Natural killer cell treated with Interleukin-12 subunit alpha and Interleukin-12 subunit beta and Interleukin-15 and Interleukin-18, amount 100 ng/mL, for 72 hours (primary cell): ENCODE measurements at regions not wholly inside any gene's neighbourhood (a gene's known extent, or its start where the extent isn't known, plus 50 kb on each side); places are given as distances from the start of the nearest gene placed in this dataset.

ENCODE experiments used
- ATAC-seq, 2 donors: fragments of 150-1000 bp; cut with Tn5 transposase in 1 of 2; sonication (Bioruptor Pico), chemical (Tn5 transposase) in 1 of 2; 2 replicates each; pipeline ENCODE4 v1.10.0; 2021
- DNase-seq: peaks from one replicate; pipeline ENCODE4 v3.0.0; 2022; ENCODE audit warnings: low spot score
- H3K27ac Mint-ChIP-seq, 2 donors: 1 replicate in 1 of 2; 2 replicates in 1 of 2; pipeline ENCODE4 v1.8.0; 2022; ENCODE audit warnings: mixed read lengths in 2 of 2, mild to moderate bottlenecking in 1 of 2, moderate library complexity in 1 of 2
- H3K27me3 Mint-ChIP-seq, 2 donors: 1 replicate in 1 of 2; 2 replicates in 1 of 2; pipeline ENCODE4 v1.8.0; 2022; ENCODE audit warnings: mixed read lengths in 2 of 2
- H3K36me3 Mint-ChIP-seq: one replicate; pipeline ENCODE4 v1.8.0; 2022; ENCODE audit warnings: mixed read lengths
- H3K4me1 Mint-ChIP-seq, 2 donors: 1 replicate in 1 of 2; 2 replicates in 1 of 2; pipeline ENCODE4 v1.8.0; 2022; ENCODE audit warnings: low read depth in 2 of 2, mixed read lengths in 2 of 2, mild to moderate bottlenecking in 1 of 2
- H3K4me3 Mint-ChIP-seq: one replicate; pipeline ENCODE4 v1.8.0; 2022; ENCODE audit warnings: mixed read lengths
- H3K9me3 Mint-ChIP-seq: 2 replicates; pipeline ENCODE4 v1.8.0; 2022; ENCODE audit warnings: mixed read lengths

DNA sequence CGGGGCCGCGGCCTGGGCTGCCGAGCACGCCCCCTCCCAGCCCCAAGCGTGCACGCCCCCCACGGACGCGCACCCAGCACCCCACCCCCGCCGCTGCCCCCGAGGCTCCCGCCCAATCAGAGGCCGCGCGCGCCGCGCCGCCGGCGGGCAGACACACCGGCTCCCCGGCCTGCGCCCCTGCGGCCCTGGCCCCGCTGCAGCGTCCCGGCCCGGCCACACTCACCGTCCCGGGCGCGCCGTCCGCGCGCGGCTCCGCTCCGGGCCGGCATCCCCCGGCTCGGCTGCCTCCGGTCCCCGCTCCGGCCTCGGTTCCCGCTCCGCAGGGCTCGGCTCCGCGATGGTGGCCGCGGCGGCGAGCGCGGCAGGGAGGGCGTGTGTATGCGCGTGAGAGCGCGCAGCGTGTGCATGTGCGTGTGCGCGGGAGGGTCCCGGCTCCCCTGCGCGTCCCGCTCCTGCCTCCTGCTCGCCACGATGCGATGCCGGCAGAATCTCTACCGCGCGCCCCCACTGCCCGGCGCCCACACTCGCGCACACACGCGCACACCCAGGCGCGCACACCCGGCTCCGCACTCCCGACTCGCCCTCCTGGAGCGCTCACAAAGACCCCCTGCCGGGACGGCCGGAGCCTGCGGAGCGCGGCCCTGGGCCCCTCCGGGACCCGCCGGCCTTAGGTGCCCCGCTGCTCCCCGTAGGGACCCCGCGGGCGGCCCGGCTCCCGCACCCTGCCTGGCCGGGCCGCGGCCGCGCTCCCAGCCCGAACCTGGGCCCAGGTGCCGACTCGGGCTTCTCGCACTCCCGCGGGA lies 186.5 kb upstream of the LINGO1 start:
- ATAC-seq (no peak), DNase-seq (no peak)
- H3K27me3 Mint-ChIP-seq: peaks cover 40 to 43% of the 10 kb centered on the region in 2 donors
- H3K4me1 Mint-ChIP-seq: no peaks in the 10 kb centered on the region
- H3K4me3 Mint-ChIP-seq: no peak overlapping the region
- no peaks in the 10 kb centered on the region for H3K36me3 Mint-ChIP-seq
- H3K9me3 Mint-ChIP-seq: no peaks in the 10 kb centered on the region
- H3K27ac Mint-ChIP-seq: no peak overlapping the region

DNA sequence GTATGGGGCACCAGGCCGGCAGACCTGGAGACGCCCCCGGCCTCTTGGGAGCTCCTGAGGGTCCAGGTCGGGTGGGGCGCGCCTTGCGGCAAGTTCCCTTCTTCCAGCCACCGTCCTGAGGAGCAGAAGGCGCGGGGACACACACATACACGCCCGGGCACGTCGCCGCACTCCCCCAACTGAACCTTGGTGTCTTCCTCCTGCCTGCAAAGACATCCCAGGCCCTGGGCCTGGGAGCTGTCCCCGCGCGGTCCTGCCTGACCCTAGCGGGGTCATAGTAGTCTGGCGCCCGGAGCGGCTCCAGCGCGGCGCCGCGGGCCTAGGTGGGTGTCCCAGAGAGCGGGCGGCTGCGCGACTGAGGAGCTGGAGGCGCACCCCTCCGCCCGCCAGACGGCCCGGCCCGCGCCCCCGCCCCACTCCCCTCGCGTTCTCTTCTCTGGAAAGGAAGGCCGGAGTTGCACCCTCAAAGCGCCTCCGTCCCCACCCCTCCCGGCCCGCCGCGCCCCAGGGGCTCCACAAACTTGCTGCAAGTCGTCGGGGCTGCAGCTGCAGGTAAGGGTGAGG lies 185.9 kb upstream of the LINGO1 start:
- no peak overlapping the region for H3K27ac Mint-ChIP-seq
- DNase-seq (no peak), ATAC-seq (no peak)
- no peaks in the 10 kb centered on the region for H3K4me1 Mint-ChIP-seq
- no peaks in the 10 kb centered on the region for H3K9me3 Mint-ChIP-seq
- no peak overlapping the region for H3K4me3 Mint-ChIP-seq
- no peaks in the 10 kb centered on the region for H3K36me3 Mint-ChIP-seq
- peaks cover 40 to 43% of the 10 kb centered on the region in 2 donors for H3K27me3 Mint-ChIP-seq

DNA sequence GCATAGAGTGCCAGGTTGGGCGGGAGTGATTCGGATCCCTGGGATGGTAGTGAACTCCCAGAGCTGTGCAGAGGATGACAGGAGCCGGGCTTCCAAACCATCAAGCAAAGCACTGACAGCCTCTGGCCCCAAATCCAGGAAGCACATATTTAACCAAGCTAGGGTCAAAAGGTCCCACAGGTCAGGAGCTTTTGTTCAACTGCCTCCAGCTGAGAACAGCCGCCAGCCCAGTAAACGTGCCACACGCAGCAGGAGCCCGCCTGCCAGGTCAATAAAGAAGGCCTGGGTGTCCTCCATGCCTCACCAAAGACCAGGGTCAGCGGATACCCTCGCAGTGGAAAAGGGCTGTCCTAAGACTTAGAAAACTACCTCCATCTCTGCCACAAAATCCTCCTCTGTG lies 184.7 kb upstream of the LINGO1 start:
- peaks cover 32 to 43% of the 10 kb centered on the region in 2 donors for H3K27me3 Mint-ChIP-seq

GRCh38 chr15:77816983-77817382 lies 184.3 kb upstream of the LINGO1 start:
- Mint-ChIP-seq H3K9me3 (no peaks in the 10 kb centered on the region), H3K27ac (no peak overlapping the region), H3K4me1 (no peaks in the 10 kb centered on the region), H3K4me3 (no peak overlapping the region), H3K27me3 (peaks cover 28 to 39% of the 10 kb centered on the region in 2 donors), H3K36me3 (no peaks in the 10 kb centered on the region)
- DNase-seq (no peak), ATAC-seq (no peak)

More for the DNA sequence above, 184.7 kb upstream of the LINGO1 start:
- Mint-ChIP-seq H3K4me3 (no peak overlapping the region), H3K27ac (no peak overlapping the region), H3K4me1 (no peaks in the 10 kb centered on the region), H3K36me3 (no peaks in the 10 kb centered on the region), H3K9me3 (no peaks in the 10 kb centered on the region)
- ATAC-seq (no peak), DNase-seq (no peak)

DNA sequence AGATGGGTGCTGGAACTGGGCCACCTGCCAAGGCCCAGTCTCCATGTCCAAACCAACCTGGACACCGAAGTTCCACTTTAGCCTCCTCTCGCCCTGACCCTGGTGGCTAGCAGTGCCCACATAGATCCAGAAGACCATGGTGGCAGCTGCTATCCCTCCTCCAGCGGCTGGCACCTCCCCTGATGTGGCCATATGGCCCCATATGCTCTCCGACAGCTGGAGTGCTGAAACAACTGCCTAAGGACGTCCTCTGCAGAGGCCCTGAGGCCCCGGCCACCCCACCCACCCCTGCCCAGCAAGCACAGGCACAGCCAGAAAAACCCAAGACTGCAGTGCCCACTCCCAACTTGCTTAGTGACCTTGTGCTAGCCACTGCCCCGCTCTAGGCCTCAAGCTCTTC lies 182.3 kb upstream of the LINGO1 start:
- ATAC-seq: no peak
- Mint-ChIP-seq H3K27ac (no peak overlapping the region), H3K9me3 (no peaks in the 10 kb centered on the region), H3K4me1 (no peaks in the 10 kb centered on the region), H3K4me3 (no peak overlapping the region), H3K27me3 (peaks cover 13 to 25% of the 10 kb centered on the region in 2 donors), H3K36me3 (no peaks in the 10 kb centered on the region)
- DNase-seq: no peak

GRCh38 chr15:77812664-77813063 lies 180.0 kb upstream of the LINGO1 start:
- Mint-ChIP-seq H3K36me3 (no peaks in the 10 kb centered on the region), H3K27ac (no peak overlapping the region), H3K9me3 (no peaks in the 10 kb centered on the region), H3K4me1 (no peaks in the 10 kb centered on the region), H3K4me3 (no peak overlapping the region), H3K27me3 (peaks cover 10 to 20% of the 10 kb centered on the region in 2 donors)
- ATAC-seq: no peak
- DNase-seq: no peak

DNA sequence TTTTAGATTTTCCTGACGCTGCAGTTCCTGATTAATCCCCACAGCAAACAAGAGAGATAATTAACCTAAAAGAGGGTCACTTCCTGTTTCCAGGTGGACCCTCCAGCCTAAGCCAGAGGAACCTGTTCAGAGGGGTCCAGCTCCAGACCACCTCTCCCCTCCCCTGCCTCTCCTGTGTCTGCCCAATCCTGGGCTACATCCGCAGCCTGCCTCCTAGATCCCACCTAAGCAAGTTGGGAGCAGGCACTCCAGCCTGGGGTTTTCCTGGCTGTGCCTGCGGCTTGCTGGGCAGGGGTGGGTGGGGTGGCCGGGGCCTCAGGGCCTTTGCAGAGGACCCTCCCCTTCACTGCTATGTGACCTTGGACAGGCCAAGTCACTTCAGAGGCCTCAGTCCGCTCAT lies 178.6 kb upstream of the LINGO1 start:
- Mint-ChIP-seq H3K36me3 (no peaks in the 10 kb centered on the region), H3K4me3 (no peak overlapping the region), H3K4me1 (no peaks in the 10 kb centered on the region), H3K27ac (no peak overlapping the region), H3K27me3 (peaks cover 7 to 10% of the 10 kb centered on the region in 2 donors), H3K9me3 (no peaks in the 10 kb centered on the region)
- ATAC-seq (no peak), DNase-seq (no peak)

DNA sequence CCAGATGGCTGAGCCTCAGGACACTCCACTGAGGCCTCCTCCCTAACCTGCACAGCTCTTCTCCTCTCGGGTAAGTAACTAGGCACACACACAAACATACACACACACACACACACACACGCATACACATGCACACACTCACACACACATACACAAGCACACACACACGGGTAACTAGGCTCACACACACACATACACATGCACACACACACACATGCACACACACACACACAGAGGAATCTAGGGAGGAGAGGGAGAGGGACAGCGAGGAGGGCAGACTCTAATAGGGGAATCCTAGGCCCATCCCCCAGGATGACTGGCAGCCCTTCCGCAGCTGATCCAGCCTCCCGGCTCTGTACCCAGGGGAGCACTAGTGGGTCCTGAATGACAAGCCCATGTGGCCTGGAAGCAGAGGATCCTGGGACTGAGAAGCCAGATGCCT lies 177.4 kb upstream of the LINGO1 start:
- DNase-seq (no peak), ATAC-seq (no peak)
- no peak overlapping the region for H3K27ac Mint-ChIP-seq
- peaks cover 0 to under 1% of the 10 kb centered on the region in 2 donors for H3K27me3 Mint-ChIP-seq
- H3K9me3 Mint-ChIP-seq: no peaks in the 10 kb centered on the region
- no peaks in the 10 kb centered on the region for H3K36me3 Mint-ChIP-seq
- no peak overlapping the region for H3K4me3 Mint-ChIP-seq
- no peaks in the 10 kb centered on the region for H3K4me1 Mint-ChIP-seq

DNA sequence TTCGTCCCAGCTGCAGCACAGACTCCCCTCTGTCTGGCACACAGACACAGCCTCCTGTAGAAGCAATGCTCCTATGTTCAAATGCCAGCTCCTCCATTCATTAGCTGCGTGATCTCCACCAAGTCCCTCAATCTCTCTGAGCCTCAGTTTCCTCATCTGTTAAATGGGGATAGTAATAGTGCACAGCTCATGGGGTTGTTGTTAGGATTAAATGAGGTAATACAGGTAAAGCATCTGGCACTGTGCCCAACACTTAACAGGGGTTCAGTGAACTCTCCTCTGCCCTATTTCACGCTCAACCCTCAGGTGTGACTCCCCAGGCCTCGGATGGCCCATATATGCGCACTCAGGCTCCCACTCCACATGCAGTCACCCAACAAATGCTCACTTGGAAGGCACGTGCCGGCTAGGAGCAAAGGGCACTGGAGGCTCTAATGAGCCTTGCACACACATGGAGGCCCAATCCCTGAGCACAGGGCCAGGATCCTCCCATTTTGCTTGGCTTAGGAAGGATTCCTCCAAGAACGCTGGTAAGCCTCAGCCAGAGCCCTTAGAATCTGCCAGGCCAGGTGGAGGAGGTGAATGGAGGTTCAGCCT lies 176.0 kb upstream of the LINGO1 start:
- no peak overlapping the region for H3K4me3 Mint-ChIP-seq
- DNase-seq (no peak), ATAC-seq (no peak)
- no peaks in the 10 kb centered on the region for H3K36me3 Mint-ChIP-seq
- H3K27ac Mint-ChIP-seq: no peak overlapping the region
- no peaks in the 10 kb centered on the region for H3K4me1 Mint-ChIP-seq
- H3K9me3 Mint-ChIP-seq: no peaks in the 10 kb centered on the region
- no peaks in the 10 kb centered on the region for H3K27me3 Mint-ChIP-seq

- no peak for ATAC-seq
- no peaks in the 10 kb centered on the region for H3K9me3 Mint-ChIP-seq
Measured at GRCh38 chr15:77808075-77808474, 175.4 kb upstream of the LINGO1 start.

GRCh38 chr15:77807611-77808010 lies 174.9 kb upstream of the LINGO1 start:
- H3K9me3 Mint-ChIP-seq: no peaks in the 10 kb centered on the region
- H3K4me1 Mint-ChIP-seq: no peaks in the 10 kb centered on the region
- no peak overlapping the region for H3K27ac Mint-ChIP-seq
- DNase-seq: no peak
- H3K4me3 Mint-ChIP-seq: no peak overlapping the region
- no peak for ATAC-seq
- H3K27me3 Mint-ChIP-seq: no peaks in the 10 kb centered on the region
- H3K36me3 Mint-ChIP-seq: no peaks in the 10 kb centered on the region

More at GRCh38 chr15:77808075-77808474, 175.4 kb upstream of the LINGO1 start:
- Mint-ChIP-seq H3K27ac (no peak overlapping the region), H3K4me1 (no peaks in the 10 kb centered on the region), H3K36me3 (no peaks in the 10 kb centered on the region), H3K4me3 (no peak overlapping the region), H3K27me3 (no peaks in the 10 kb centered on the region)
- DNase-seq: no peak

DNA sequence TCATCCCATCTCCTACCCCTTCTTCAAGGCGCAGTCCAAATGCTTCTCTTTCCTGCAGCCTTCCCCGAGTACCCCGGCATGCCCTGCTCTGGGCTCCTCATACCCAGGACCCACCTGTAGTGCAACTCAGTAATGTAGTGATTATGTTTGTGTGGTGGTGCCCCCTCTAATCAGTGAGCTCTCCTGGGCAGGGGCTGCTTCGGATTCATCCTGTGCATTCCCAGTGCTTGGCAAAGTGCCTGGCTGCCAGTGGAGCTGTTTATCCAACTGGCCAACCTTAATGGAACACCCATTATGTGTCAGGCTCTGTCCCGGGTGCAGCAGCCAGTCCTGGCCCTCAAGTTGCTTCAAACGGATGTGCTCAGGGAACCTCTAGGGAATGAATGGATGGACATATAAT lies 174.4 kb upstream of the LINGO1 start:
- no peaks in the 10 kb centered on the region for H3K4me1 Mint-ChIP-seq
- DNase-seq (no peak), ATAC-seq (no peak)
- H3K9me3 Mint-ChIP-seq: no peaks in the 10 kb centered on the region
- H3K27ac Mint-ChIP-seq: no peak overlapping the region
- no peak overlapping the region for H3K4me3 Mint-ChIP-seq
- H3K27me3 Mint-ChIP-seq: no peaks in the 10 kb centered on the region
- no peaks in the 10 kb centered on the region for H3K36me3 Mint-ChIP-seq

- Mint-ChIP-seq H3K27me3 (peaks cover 0 to 3% of the 10 kb centered on the region in 2 donors), H3K4me1 (no peaks in the 10 kb centered on the region), H3K4me3 (no peak overlapping the region), H3K9me3 (no peaks in the 10 kb centered on the region), H3K36me3 (no peaks in the 10 kb centered on the region), H3K27ac (no peak overlapping the region)
- no peak for DNase-seq
- no peak for ATAC-seq
Measured at GRCh38 chr15:77804210-77804609, 171.5 kb upstream of the LINGO1 start.

DNA sequence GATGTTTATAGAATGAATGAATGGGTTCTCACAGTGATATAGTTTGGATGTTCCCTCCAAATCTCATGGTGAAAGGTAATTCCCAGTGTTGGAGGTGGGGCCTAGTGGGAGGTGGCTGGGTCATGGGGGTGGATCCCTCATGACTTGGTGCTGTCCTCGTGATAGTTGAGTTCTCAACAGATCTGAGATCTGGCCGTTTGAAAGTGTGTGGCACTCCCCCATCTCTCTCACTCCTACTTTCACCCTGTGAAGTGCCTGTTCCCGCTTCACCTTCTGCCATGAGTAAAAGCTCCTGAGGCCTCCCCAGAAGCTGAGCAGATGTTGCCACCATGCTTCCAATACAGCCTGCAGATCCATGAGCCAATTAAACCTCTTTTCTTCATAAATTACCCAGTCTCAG lies 170.8 kb upstream of the LINGO1 start:
- no peak overlapping the region for H3K4me3 Mint-ChIP-seq
- H3K27me3 Mint-ChIP-seq: peaks cover 0 to 3% of the 10 kb centered on the region in 2 donors
- no peak overlapping the region for H3K27ac Mint-ChIP-seq
- H3K4me1 Mint-ChIP-seq: no peaks in the 10 kb centered on the region
- no peaks in the 10 kb centered on the region for H3K36me3 Mint-ChIP-seq
- H3K9me3 Mint-ChIP-seq: no peaks in the 10 kb centered on the region
- DNase-seq: no peak
- ATAC-seq: no peak
